Nephron progenitor cell (in vitro differentiated cells): ENCODE measurements at regions not wholly inside any gene's neighbourhood (a gene's known extent, or its start where the extent isn't known, plus 50 kb on each side); places are given as distances from the start of the nearest gene placed in this dataset.

ENCODE experiments used
- DNase-seq: peaks from one replicate; pipeline ENCODE4 v3.0.0; 2021
- H3K27ac Mint-ChIP-seq: 2 replicates; pipeline ENCODE4 v1.8.0; 2021; ENCODE audit warnings: mild to moderate bottlenecking, moderate library complexity, mixed read lengths
- H3K27me3 Mint-ChIP-seq: 2 replicates; pipeline ENCODE4 v1.8.0; 2021; ENCODE audit warnings: mild to moderate bottlenecking, low read depth, mixed read lengths; ENCODE audit not compliant: poor library complexity
- H3K36me3 Mint-ChIP-seq: 2 replicates; pipeline ENCODE4 v1.8.0; 2021; ENCODE audit warnings: low read depth, mixed read lengths
- H3K4me1 Mint-ChIP-seq: 2 replicates; pipeline ENCODE4 v1.8.0; 2021; ENCODE audit warnings: mixed read lengths
- H3K4me3 Mint-ChIP-seq: 2 replicates; pipeline ENCODE4 v1.8.0; 2021; ENCODE audit warnings: mild to moderate bottlenecking, moderate library complexity, mixed read lengths
- H3K9me3 Mint-ChIP-seq: 2 replicates; pipeline ENCODE4 v1.8.0; 2021; ENCODE audit warnings: mild to moderate bottlenecking, moderate library complexity, mixed read lengths
- CTCF ChIP-seq: fragments of 200-600 bp; sonication (generic); IDR thresholded peaks from 2 replicates; pipeline ENCODE4 v1.5.0; 2021; ENCODE audit warnings: antibody characterized with exemption

DNA sequence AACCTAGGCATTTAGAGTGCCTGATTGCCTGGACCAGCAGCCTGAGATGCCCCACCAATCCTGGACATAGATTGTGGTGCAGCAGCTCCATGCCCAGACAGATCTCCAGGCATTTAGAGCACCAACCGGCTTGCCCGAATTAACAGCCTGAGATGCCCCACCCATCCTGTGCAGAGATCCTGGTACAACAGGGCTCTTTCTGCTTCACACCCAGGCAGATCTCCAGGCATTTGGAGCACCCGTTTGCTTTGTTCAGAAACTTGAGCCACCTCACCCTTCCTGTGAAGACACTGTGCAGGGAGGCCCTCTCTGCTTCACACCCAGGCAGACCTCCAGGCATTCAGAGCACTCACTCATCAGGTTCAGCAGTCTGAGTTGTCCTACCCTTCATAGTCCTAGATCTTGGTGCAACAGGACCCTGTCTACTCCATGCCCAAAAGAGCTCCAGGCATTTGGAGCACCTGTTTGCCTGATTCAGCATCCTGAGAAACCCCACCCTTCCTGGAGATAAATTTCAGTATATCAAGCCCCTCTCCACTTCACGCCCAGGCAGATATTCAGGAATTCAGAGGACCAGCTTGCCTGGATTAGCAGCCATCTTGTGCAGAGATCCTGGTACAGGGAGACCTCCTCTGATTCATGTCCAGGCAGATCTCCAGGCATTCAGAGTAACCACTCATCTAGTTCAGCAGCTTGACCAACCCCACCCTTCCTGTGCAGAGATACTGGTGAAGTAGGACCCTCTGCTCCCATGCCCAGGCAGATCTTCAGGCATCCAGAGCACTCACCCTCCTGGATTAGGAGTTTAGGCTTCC lies 189.2 kb upstream of the FERMT1 start:
- H3K36me3 Mint-ChIP-seq = no peaks in the 10 kb centered on the region
- H3K27ac Mint-ChIP-seq = no peak overlapping the region

DNA sequence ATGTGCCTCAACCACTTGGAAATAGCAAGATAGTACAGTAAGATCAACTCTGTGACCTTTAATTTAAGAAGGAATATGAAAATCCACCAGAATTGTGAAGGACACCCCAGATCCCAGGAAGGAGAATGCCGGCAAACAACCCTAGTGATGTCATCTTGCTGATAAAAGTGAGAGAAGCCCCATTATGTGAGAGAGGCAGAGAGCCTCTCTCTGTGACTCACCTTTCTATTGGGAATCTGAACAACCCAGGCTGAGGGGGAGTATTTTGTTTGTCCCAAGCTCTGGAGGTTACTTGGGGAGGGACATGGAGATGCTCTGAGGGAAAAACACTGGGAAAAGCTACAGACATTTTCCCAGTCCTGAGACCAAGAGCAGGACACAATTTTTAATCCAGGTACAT lies 188.3 kb upstream of the FERMT1 start:
- no peak for DNase-seq
- H3K4me1 Mint-ChIP-seq = no peaks in the 10 kb centered on the region
- H3K9me3 Mint-ChIP-seq = peaks cover 27% of the 10 kb centered on the region
- TF ChIP-seq CTCF = no peak
- no peak overlapping the region for H3K4me3 Mint-ChIP-seq
- no peak overlapping the region for H3K27ac Mint-ChIP-seq
- no peaks in the 10 kb centered on the region for H3K36me3 Mint-ChIP-seq
- no peaks in the 10 kb centered on the region for H3K27me3 Mint-ChIP-seq

More for the DNA sequence above, 189.2 kb upstream of the FERMT1 start:
- Mint-ChIP-seq H3K4me1 (no peaks in the 10 kb centered on the region), H3K9me3 (peaks cover 27% of the 10 kb centered on the region), H3K4me3 (no peak overlapping the region), H3K27me3 (no peaks in the 10 kb centered on the region)
- TF ChIP-seq CTCF = no peak
- no peak for DNase-seq

GRCh38 chr20:6305536-6305935 lies 182.7 kb upstream of the FERMT1 start:
- H3K9me3 Mint-ChIP-seq = no peaks in the 10 kb centered on the region
- H3K4me3 Mint-ChIP-seq = no peak overlapping the region
- H3K4me1 Mint-ChIP-seq = no peaks in the 10 kb centered on the region
- H3K27ac Mint-ChIP-seq = no peak overlapping the region
- TF ChIP-seq CTCF = no peak
- DNase-seq = no peak
- H3K27me3 Mint-ChIP-seq = no peaks in the 10 kb centered on the region
- no peaks in the 10 kb centered on the region for H3K36me3 Mint-ChIP-seq

DNA sequence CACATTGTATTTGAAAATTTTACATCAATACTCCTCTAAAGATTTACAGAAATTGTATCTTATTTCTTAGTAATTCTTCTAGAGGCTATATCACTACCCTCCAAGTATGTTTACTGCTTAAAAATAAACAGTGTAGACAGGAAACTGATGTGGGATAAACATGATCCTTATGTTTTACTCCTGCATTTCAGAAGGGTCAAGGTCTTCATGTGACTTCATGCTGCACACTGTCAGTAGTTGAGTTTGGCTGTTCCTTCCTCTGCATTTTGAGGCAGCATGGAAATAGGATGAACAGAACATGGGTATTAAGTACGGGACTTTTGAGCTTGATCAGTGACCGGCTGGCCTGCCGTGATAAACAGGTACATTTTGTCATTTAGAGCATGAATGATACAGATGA lies 179.2 kb upstream of the FERMT1 start:
- no peaks in the 10 kb centered on the region for H3K36me3 Mint-ChIP-seq
- H3K27me3 Mint-ChIP-seq = no peaks in the 10 kb centered on the region
- TF ChIP-seq CTCF = no peak
- H3K4me1 Mint-ChIP-seq = no peaks in the 10 kb centered on the region
- no peaks in the 10 kb centered on the region for H3K9me3 Mint-ChIP-seq
- no peak overlapping the region for H3K4me3 Mint-ChIP-seq
- DNase-seq = no peak
- H3K27ac Mint-ChIP-seq = no peak overlapping the region

DNA sequence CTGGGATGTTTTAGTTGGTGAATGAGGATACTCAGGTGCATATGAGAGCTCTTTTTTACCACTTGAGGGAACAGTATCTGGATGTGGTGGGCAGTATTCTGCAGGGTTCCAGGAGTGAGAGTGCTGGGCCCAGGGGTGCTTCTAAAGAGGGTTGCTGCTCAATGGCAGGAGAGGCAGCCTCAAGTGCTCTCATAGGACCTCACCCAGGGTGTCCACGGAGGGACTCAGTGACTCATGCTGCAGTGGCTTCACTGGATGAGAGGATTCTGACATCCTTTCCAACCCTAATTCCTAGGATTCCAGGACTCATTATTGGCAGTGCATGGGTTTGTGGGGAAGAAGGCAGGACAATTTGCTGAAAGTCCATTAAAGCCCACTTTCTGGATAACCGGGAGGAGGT lies 176.6 kb upstream of the FERMT1 start:
- DNase-seq = no peak
- no peak for TF ChIP-seq CTCF

GRCh38 chr20:6298049-6298448 lies 175.2 kb upstream of the FERMT1 start:
- Mint-ChIP-seq H3K27ac (no peak overlapping the region), H3K36me3 (no peaks in the 10 kb centered on the region), H3K27me3 (no peaks in the 10 kb centered on the region), H3K4me3 (no peak overlapping the region), H3K4me1 (peaks cover 7% of the 10 kb centered on the region), H3K9me3 (no peaks in the 10 kb centered on the region)
- no peak for TF ChIP-seq CTCF
- no peak for DNase-seq

More for the DNA sequence above, 176.6 kb upstream of the FERMT1 start:
- H3K4me3 Mint-ChIP-seq = no peak overlapping the region
- H3K9me3 Mint-ChIP-seq = no peaks in the 10 kb centered on the region
- peaks cover 7% of the 10 kb centered on the region for H3K4me1 Mint-ChIP-seq
- no peaks in the 10 kb centered on the region for H3K27me3 Mint-ChIP-seq
- H3K27ac Mint-ChIP-seq = no peak overlapping the region
- no peaks in the 10 kb centered on the region for H3K36me3 Mint-ChIP-seq
